ENCODE measurements at regions not wholly inside any gene's neighbourhood (a gene's known extent, or its start where the extent isn't known, plus 50 kb on each side); places are given as distances from the start of the nearest gene placed in this dataset.

DNA sequence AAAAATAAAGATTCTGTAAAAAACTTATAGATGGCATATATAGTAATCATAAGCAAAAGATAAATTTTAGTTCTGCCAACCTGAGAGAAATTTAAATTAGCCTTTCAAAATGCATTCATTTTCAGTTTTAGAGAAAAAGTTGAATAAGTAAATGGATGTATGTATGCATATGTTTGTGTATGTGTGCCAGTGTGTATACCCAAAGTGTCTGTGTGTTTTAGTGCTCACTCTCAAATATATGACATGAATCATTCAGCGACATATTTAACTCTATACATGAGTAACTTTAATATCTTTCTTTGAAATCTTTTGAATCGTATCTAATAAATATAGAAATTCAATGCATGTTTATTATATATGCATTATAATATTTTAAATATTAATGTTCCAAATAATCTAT is 274.5 kb downstream of the SRGAP2C start:
- TF ChIP-seq CTCF (IDR thresholded peaks at IDR 0.05) (no peak), POLR2A (IDR thresholded peaks at IDR 0.05) (no peak)
